ENCODE measurements at regions not wholly inside any gene's neighbourhood (a gene's known extent, or its start where the extent isn't known, plus 50 kb on each side); places are given as distances from the start of the nearest gene placed in this dataset.
"Not testable (repeated sequence)": the region's sequence is repeated elsewhere in the genome, so short reads cannot be mapped to it uniquely, and the experiment has no call there.

DNA sequence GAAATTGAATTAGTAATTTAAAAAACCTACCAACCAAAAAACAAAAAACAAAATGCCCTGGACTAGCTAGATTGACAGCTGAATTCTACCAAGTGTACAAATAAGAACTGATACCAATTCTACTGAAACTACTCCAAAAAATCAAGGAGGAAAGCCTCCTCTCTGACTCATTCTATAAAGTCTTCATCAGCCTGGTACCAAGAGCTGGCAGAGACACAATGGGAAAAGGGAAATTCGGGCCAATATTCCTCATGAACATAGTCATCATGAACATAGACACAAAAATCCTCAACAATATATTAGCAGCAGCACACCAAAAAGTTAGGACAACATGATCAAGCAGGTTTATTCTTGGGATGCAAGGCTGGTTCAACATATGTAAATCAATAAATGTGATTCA, 2667.7 kb upstream of the PCDH20 start:
- DNase-seq = no peak

DNA sequence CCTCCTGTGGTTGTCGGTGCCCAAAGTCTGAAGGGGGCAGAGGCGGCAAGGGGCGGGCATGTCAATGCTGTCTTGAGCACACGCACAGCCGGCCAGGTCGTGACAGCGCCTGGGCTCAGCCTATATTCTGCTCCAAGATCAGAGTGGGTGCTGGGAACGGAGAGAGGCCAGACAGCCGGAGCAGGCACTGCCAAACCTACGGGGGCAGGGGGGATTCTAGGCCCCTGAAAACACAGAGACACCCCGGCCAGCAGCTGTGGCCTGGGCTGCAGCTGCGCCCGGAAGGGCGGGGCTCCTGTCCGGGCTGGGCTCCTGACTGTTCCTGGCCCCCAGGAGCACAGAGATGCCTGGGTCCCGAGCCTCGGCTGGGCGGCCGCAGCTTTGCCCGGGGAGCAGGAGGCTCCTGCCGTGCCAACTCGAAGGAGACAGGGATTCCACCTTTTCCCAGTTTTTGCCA, 2662.9 kb upstream of the PCDH20 start:
- no peak for DNase-seq

DNA sequence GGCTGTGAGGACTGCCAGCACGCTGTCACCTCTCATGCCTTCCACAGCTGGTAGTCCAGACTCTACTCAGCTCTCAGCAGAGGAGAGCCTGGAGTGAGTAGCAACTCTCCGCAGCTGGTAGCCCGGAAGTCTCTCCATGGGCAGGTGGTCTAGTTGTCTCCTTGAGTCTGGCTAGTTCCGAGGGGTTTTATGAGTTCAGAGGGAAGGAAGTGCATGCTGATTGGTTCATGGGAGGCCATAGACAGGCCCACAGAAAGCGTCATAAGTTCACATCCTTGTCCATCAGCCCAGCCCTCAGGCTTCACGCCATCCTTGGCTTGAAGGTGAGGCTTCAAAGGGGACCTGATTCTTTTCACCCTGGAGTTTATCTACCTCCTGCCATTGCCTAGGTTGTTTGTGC, 2662.4 kb upstream of the PCDH20 start:
- no peak for DNase-seq

DNA sequence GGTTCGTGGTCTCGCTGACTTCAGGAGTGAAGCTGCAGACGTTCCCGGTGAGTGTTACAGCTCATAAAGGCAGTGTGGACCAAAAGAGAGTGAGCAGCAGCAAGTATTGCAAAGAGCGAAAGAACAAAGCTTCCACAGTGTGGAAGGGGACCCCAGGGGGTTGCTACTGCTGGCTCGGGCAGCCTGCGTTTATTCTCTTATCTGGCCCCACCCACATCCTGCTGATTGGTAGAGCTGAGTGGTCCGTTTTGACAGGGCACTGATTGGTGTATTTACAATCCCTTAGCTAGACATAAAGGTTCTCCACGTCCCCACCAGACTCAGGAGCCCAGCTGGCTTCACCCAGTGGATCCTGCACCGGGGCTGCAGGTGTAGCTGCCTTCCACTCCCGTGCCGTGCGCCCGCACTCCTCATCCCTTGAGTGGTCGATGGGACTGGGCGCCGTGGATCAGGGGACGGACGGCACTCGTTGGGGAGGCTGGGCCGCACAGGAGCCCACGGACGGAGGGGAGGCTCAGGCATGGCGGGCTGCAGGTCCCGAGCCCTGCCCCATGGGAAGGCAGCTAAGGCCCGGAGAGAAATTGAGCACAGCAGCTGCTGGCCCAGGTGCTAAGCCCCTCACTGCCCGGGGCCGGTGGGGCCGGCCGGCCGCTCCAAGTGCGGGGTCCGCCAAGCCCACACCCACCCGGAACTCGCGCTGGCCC, 2661.6 kb upstream of the PCDH20 start:
- not testable (repeated sequence) for DNase-seq

DNA sequence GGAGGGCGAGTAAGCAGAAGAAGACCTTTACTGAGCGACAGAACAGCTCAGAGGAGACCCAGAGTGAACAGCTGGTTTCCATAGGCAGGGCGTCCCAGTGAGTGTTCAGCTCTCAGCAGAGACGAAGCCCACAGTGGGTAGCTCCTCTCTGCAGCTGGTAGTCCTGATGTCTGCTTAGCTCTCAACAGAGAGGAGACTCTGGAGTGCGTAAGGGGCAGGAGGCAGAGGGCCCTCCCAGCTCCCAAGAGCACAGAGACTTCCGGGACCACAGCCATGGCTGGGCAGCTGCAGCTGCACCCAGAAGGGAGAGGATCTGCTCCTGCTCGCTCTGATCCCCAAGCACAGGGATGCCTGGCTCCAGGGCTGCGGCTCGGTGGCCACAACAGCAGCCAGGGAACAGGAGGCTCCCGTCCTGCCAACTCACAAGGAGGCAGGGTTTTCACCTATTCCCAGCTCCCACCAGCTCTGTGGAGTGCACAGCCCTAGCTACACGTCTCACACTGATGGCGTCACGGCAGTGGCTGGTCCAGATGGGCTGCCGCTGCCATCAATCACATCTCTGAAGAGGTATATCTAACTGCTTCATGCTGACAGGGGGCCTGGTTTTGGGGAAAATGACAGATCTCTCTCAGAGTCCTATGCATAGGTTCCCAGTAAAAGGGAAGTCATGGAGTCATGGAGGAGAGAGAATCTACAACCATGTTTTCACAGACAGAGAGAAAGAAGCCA, 2660.1 kb upstream of the PCDH20 start:
- no peak for DNase-seq

DNA sequence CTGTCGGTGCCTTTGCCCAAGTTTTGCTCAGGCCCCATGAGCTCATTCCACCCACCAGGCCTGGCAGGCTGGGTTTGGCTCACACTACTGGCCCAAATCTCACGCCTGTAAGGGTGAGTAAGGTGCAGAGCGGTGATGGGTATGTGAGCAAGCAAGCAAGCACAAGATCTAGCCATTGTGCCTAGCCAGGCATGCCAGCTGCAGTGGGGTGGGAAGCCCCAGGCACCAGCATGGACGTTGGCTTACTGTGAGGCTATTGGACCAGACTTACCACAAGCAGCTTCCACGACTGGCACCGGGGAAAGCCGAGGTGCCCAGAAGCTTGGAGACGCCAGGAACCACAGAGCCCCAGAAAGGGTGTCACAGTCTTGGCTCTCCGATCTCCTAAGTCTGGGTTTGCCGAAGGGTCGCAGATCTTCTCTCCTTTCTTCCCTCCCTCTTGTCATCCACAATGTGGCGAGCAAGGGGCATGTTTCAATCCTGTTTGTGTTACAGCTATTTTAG, 2659.4 kb upstream of the PCDH20 start:
- no peak for DNase-seq

DNA sequence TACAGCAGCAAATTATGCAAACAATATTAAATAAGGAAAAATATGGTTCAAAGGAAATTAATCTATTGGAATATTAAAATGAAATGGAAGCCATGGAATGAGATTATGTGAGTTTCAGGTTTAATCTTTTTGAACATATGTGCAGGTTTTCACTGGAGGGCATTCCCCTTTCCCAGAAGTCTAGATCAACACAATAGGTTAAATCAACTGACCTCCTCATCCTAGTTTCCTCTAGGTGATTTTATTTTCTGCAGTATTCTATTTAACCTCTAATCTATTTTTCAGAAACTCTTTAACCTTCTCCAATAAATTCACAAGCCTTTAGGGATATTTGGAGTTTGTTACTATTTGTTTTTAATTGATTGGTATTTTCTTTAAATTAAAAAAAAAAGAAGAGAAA, 2657.6 kb upstream of the PCDH20 start:
- DNase-seq = no peak

DNA sequence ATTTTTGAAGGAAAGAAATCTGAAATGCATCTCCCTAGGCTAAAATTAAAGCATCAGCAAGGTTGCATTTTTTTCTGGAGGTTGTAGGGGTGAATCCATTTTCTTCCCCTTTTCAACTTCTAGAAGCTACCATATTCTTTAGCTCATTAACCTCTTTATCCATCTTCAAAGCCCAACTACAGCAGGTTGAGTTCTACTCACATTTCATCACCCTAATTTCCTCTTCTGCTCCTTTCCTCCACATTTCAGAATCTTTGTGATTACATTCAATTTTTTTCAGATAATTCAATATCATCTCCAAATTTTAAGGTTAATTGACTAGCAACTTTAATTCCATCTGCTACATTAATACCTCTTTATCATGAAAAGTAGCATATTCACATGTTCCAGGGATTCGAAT, 2655.7 kb upstream of the PCDH20 start:
- no peak for DNase-seq

DNA sequence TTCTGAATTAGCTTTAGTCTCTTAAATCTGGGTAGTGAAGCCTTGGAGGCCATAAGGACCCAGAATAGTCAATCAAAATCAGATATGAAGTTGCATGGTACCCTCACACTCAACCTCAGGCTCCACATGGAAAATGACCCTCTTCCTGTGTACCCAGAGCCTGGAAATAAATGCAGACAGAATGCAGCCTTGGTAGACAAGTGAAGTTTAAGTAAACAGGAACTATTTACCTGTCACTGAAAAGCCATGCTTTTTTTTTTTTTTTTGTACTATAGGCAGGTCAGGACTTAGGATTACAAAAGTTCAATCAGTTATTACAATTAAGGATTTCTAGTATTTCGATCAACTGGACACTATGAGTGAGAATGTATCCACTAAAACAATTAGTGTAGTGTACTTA, 2654.2 kb upstream of the PCDH20 start:
- no peak for DNase-seq

DNA sequence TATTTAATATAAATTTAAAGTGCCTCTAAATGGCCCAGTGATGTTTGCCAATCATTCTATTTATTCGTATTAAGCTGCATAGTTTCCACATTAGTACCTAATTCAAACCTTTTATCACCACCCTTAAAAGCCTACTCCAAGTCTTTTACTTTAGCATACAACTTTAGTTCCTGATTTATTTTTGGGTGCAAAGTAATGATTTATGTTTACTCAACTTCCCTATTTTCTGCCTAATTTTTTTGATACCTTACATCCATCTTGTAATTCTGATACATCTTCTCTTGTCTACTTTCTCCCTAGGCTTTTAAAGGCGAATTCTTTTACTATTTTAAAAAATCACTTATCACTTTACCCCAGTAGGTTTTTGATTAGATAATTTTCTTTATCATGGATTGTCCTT, 2651.1 kb upstream of the PCDH20 start:
- no peak for DNase-seq

DNA sequence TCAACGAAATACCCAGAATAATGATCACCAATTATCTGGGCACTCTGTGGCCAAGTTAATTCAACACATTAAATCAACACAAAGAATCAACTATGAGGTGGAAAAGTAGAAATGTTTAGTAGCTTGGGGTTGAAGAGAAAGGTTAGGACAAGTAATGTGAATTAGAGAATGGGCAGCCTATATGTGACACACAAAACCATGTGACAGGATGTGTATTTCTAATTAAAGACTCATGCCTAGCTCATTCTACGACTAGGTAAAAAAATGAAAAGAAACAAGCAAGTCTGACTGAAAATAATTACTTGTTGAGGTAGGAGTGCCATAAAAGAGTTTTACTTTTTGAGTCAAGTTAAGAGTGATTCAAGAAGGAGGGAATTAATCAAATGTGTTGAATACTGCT, 2646.0 kb upstream of the PCDH20 start:
- DNase-seq = no peak

DNA sequence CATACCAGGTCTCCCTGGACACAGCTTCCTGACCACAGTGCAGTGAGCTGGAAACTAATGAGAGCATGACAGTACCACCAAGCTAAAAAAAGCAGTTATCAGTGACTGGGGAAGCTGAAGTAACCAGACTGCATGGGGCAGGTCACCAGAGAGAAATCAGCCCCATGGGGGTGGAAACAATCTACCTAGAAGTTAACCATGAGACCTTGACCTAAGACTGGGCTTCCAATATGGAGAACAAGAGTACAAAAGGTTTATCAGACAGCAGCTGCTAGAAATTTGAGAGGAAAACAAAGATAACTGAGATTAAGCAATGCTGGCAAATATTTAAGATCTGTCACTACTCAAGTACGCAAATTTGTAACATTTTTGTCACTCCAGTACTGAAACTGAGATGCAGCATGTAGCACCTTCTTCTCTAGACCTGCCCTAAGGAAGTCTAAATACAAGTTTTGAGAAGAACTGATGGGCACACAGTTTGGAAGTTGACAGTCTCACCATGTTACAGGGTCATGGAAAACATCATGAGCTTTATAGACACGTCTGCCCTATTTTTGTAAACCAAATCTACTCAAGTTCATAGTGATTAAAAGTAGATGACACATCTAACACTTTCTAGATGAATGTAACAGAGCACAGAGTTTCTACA, 2641.8 kb upstream of the PCDH20 start:
- no peak for DNase-seq

DNA sequence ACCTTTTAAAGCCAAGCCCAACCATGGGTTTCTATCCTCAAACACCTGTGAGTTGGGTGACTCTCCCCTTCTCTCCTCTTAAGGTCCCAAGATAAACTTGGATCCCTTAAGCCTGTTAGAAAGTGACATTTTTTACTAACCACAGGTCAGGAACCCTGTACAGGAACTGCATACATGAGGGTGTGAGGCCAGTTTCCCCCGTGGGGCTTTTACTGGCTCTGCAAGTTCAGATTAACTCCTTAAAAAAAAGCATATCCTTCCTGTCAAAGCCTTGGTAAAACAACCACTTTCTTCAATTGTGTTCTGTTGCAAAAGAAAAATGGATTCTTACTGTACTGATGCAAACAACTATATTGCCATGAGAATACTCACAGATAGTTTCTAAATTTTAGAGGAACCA, 2638.7 kb upstream of the PCDH20 start:
- DNase-seq = no peak

DNA sequence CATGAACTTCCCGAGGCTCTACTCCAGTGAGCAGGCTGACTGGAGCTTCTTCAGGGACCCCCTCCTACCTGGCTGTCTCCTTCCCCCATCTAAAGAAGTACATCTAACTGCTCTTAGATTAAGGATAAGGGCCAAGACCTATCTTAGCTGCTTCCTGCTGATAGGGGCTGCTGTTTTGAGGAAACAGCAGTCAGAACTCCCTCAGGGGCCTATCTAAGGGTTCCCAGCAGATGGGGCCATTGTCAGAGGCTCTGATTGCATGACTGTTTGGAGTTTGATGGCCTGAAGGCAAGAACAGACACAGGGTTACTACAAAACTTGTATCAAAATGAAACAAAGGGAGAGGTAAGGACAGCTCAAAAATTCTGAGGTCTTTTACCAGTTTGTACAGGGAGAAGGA, 2636.9 kb upstream of the PCDH20 start:
- DNase-seq = no peak

DNA sequence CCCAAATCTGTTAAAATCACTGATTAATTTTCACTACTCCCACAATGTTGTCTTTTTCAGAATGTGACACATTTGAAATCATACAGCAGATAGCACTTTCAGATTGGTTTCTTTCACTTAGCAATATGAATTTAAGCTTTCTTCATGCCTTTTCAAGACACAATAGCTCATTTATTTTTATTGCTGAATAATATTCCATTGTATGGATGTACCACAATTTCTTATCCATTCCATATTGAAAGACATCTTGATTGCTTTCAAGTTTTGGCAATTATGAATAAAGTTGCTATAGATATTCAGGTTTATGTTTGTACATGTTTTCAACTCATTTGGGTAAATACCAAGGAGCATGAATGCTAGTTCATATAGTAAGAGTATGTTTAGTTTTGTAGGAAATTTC, 2635.6 kb upstream of the PCDH20 start:
- DNase-seq = no peak

DNA sequence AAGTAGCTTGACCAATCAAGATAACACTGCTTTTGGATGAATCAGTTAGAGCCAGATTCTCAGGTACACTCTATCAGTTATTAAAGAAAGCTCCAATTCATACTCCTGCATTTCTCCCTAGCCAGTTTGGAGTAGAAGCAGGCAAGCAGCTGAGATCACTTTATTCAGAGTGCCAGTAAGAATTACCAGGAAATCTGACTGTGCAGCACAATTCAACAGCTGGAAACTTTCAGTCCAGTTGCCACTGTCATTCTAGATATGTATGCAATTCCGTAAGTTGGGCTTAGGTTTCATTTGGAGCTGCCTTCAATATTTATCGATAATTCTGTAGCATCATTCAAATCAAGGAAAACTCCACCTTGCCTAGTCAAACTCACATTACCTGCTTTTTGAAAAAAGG, 2625.6 kb upstream of the PCDH20 start:
- no peak for DNase-seq

DNA sequence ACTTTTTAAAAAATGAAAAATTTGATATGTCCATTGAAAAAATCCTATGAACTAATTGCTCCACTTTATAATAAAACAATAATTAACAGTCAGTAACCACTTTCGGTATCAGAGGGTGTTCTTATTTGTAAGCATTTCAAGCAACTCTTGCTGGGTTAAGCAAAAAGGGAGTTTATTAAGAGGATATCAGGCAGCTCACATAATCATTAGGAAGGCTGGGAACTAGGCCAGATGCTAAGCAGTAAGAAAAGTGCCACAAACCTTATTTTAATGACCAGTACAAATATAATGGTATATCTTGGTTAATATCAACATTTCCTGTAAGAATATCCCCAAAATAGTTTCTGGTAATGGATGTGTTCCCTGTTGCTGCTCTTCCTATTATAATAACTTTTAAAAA, 2618.3 kb upstream of the PCDH20 start:
- DNase-seq = no peak

DNA sequence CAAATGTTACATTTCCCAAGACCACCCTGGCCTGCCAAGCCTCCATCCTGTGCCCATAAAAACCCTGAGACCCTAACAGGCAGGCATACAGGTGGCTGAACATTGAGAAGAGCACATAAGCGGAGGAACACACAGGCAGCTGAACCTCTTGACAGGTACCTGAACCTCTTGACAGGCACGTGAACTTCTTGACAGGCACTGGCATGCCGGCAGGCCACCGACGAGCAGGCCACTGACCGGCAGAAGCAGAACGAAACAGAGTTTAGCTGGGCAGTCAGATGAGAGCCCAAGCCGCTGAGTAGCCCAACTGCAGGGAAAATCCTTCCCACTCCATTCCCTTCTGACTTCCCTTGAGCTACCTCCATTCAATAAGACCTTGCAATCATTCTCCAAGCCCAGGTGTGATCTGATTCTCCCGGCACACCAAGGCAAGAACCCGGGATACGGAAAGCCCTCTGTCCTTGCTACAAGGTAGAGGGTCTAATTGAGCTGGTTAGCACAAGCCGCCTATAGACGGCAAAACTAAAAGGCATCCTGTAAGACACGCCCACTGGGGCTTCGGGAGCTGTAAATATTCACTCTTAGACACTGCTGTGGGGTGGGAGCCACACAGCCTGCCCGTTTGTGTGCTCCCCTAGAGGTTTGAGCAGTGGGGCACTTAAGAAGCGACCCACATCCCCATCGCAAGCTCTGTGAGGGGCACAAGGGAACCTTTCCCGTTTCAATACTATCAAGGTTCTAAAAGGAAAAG, 2613.9 kb upstream of the PCDH20 start:
- no peak for DNase-seq

DNA sequence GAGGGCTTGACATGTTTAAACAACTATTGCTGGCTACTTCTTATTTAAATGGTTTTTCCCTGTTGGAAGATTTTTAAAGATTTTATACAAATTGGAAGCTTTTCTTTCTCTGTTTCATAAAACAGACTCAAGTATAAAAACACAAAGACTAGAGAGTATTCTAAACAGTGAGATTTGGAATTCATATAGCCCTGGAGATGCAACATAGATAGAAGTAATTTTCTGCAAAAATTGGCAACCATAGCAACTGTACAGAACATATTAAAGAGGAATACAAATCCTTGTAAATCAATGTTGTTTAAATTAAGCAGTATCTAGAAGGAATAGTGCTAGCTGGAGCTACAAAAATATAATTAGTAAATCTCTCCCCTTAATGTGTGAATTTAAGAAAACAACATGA, 2612.9 kb upstream of the PCDH20 start:
- no peak for DNase-seq

DNA sequence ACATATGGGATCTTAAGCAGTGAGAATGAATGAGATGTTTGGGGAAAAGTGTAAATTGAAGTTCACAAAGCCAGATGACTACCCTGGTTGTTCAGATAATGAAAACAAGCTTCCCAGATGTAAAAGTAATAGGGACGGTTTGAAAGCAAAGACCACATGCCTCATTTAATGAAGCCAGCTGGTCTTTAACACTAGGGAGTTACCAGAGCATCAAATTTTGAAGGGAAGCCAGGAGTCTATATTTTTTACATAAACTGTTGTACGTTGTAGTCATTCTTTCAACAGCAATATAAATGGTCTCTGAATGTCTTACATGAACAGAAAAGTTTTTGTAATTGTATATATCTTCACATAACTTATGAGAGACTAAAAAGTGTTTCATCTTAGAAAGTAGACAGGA, 2604.5 kb upstream of the PCDH20 start:
- DNase-seq = no peak

DNA sequence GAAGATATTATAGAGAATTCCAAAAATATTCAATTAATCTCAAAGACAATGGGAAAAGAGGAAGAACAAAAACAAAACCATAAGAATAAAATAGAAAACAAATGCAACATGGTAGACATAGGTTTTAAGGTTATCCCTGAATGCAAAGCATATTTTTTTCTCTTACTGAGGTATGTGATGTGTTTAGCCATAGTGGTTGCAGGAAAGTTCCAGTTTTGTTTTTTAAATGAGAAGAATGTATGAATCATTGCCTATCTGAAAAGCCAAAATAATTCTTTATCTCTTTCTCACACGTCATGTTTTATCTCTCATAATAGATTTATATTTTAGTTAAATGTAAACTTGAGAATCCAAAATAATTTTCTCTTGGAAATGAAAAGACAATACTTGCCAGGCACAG, 2591.7 kb upstream of the PCDH20 start:
- no peak for DNase-seq

DNA sequence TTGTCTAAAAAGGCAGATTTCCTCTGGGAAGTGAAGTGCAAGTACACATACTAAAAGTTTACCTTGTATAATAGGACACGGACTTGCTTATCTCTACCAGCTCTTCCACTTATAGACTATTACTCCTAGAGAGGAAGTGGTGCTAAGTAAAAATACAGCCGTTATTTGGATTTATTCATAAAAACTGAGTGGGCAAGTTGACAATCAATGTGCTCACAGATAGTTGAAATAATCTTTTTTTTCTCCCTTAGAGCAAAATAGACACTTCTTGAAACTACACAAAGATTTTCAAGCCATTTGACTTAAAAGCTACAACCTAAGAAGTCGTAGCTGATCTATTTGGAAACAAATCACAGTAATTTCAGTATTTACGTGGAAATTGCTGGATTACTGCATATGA, 2584.7 kb upstream of the PCDH20 start:
- no peak for DNase-seq

DNA sequence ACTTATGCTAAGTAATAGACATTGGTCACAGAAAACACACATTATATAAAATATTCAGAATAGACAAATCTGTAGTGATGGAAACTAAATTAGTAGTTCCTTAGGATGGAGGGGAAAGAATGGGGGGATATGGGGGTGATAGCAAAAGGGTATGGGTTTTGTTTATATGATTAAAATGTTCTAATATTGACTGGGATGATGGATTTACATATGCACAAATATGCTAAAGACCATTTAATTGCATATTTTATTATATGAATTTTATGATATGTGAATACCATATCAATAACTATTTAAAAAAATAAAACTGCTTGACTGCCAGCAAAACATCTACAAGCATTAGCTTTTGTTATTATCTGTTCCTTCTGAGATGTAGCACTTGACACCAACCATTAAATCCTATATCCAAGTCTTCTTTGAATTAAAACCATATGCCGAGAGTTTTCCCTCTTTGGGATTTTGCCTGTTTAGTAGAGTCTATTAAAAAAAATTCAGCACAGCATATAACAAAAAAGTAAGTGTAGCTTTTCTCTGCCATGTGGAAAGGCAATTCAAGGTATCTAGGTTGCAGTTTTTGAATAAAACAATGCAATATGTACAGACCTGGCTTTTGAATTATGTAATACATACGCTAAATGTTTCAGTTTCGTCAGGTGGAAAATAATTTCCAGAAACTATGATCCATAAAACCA, 2584.1 kb upstream of the PCDH20 start:
- no peak for DNase-seq

All from stimulated activated naive CD4-positive, alpha-beta T cell (primary cell).